H1 (cell line): ENCODE measurements at regions not wholly inside any gene's neighbourhood (a gene's known extent, or its start where the extent isn't known, plus 50 kb on each side); places are given as distances from the start of the nearest gene placed in this dataset.

Source experiments
- CBX8 ChIP-seq: fragments of 300-800, 300-1000 bp; sonication (generic); IDR thresholded peaks from 2 replicates; pipeline ENCODE4 v1.7.1; 2016; ENCODE audit warnings: low read depth, low read length, borderline replicate concordance
- CEBPB ChIP-seq: IDR thresholded peaks from 2 replicates; pipeline ENCODE4 v1.6.1; 2012; ENCODE audit warnings: low read depth, low read length
- CREB1 ChIP-seq: IDR thresholded peaks from 2 replicates; pipeline ENCODE4 v1.6.1; 2012; ENCODE audit warnings: inconsistent platforms
- CTBP2 ChIP-seq: IDR thresholded peaks from 2 replicates; pipeline ENCODE4 v1.7.0; 2011; ENCODE audit warnings: borderline replicate concordance, mild to moderate bottlenecking, moderate library complexity, mixed read lengths, low read length; ENCODE audit not compliant: insufficient read depth, insufficient read length
- KDM4A ChIP-seq: IDR thresholded peaks from one replicate; pipeline ENCODE4 v1.7.1; 2012; ENCODE audit warnings: low read depth, mild to moderate bottlenecking, moderate library complexity, low read length, inconsistent platforms; ENCODE audit not compliant: severe bottlenecking
- POLR2A ChIP-seq, 2 experiments: IDR thresholded peaks; 1 replicate in 1 of 2; 2 replicates in 1 of 2; pipeline ENCODE4 v1.6.1; 2011; ENCODE audit warnings: low read depth in 2 of 2, low read length in 2 of 2, mild to moderate bottlenecking in 2 of 2; ENCODE audit errors: control extremely low read depth in 1 of 2
- POU5F1 ChIP-seq: IDR thresholded peaks from 2 replicates; pipeline ENCODE4 v1.6.1; 2011; ENCODE audit warnings: low read depth, mild to moderate bottlenecking, low read length, moderate library complexity
- TCF12 ChIP-seq: IDR thresholded peaks from 2 replicates; pipeline ENCODE4 v1.6.1; 2011; ENCODE audit warnings: low read depth, mild to moderate bottlenecking, low read length
- TEAD4 ChIP-seq: IDR thresholded peaks from 2 replicates; pipeline ENCODE4 v1.6.1; 2012; ENCODE audit warnings: low read depth, low read length, inconsistent platforms, mixed read lengths
- USF2 ChIP-seq: IDR thresholded peaks from 2 replicates; pipeline ENCODE4 v1.6.1; 2011; ENCODE audit warnings: low read length, improper control_type of control experiment
- TF ChIP-seq, protein P1 (sequence below): fragments of 300-600 bp; sonication (generic); IDR thresholded peaks from 2 replicates; pipeline ENCODE4 v1.7.1; 2012; ENCODE audit warnings: low read length, moderate library complexity, mild to moderate bottlenecking, inconsistent platforms; ENCODE audit not compliant: insufficient replicate concordance
- TF ChIP-seq, protein P2 (sequence below): IDR thresholded peaks from 2 replicates; pipeline ENCODE4 v1.6.1; 2012; ENCODE audit warnings: inconsistent platforms

DNA sequence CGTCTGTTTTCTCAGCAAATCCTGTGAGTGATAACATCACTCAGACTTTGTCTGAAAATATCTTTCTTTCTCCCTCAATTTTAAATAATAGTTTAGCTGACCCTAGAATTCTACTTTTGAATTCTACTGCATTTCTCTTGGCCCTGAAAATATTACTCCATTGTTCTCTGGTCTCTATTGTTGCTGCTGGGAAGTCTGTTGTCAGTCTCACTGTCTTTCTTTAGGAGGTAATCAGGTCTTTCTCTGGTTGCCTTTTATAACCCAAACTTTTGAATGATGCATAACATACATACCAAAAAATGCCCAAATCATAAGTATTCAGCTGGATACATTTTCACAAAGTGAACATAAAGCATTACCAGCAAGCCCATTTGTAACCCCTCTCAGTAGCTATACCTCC is 100.0 kb downstream of the MATN1 start (continued):
- TF ChIP-seq, protein P1, sequence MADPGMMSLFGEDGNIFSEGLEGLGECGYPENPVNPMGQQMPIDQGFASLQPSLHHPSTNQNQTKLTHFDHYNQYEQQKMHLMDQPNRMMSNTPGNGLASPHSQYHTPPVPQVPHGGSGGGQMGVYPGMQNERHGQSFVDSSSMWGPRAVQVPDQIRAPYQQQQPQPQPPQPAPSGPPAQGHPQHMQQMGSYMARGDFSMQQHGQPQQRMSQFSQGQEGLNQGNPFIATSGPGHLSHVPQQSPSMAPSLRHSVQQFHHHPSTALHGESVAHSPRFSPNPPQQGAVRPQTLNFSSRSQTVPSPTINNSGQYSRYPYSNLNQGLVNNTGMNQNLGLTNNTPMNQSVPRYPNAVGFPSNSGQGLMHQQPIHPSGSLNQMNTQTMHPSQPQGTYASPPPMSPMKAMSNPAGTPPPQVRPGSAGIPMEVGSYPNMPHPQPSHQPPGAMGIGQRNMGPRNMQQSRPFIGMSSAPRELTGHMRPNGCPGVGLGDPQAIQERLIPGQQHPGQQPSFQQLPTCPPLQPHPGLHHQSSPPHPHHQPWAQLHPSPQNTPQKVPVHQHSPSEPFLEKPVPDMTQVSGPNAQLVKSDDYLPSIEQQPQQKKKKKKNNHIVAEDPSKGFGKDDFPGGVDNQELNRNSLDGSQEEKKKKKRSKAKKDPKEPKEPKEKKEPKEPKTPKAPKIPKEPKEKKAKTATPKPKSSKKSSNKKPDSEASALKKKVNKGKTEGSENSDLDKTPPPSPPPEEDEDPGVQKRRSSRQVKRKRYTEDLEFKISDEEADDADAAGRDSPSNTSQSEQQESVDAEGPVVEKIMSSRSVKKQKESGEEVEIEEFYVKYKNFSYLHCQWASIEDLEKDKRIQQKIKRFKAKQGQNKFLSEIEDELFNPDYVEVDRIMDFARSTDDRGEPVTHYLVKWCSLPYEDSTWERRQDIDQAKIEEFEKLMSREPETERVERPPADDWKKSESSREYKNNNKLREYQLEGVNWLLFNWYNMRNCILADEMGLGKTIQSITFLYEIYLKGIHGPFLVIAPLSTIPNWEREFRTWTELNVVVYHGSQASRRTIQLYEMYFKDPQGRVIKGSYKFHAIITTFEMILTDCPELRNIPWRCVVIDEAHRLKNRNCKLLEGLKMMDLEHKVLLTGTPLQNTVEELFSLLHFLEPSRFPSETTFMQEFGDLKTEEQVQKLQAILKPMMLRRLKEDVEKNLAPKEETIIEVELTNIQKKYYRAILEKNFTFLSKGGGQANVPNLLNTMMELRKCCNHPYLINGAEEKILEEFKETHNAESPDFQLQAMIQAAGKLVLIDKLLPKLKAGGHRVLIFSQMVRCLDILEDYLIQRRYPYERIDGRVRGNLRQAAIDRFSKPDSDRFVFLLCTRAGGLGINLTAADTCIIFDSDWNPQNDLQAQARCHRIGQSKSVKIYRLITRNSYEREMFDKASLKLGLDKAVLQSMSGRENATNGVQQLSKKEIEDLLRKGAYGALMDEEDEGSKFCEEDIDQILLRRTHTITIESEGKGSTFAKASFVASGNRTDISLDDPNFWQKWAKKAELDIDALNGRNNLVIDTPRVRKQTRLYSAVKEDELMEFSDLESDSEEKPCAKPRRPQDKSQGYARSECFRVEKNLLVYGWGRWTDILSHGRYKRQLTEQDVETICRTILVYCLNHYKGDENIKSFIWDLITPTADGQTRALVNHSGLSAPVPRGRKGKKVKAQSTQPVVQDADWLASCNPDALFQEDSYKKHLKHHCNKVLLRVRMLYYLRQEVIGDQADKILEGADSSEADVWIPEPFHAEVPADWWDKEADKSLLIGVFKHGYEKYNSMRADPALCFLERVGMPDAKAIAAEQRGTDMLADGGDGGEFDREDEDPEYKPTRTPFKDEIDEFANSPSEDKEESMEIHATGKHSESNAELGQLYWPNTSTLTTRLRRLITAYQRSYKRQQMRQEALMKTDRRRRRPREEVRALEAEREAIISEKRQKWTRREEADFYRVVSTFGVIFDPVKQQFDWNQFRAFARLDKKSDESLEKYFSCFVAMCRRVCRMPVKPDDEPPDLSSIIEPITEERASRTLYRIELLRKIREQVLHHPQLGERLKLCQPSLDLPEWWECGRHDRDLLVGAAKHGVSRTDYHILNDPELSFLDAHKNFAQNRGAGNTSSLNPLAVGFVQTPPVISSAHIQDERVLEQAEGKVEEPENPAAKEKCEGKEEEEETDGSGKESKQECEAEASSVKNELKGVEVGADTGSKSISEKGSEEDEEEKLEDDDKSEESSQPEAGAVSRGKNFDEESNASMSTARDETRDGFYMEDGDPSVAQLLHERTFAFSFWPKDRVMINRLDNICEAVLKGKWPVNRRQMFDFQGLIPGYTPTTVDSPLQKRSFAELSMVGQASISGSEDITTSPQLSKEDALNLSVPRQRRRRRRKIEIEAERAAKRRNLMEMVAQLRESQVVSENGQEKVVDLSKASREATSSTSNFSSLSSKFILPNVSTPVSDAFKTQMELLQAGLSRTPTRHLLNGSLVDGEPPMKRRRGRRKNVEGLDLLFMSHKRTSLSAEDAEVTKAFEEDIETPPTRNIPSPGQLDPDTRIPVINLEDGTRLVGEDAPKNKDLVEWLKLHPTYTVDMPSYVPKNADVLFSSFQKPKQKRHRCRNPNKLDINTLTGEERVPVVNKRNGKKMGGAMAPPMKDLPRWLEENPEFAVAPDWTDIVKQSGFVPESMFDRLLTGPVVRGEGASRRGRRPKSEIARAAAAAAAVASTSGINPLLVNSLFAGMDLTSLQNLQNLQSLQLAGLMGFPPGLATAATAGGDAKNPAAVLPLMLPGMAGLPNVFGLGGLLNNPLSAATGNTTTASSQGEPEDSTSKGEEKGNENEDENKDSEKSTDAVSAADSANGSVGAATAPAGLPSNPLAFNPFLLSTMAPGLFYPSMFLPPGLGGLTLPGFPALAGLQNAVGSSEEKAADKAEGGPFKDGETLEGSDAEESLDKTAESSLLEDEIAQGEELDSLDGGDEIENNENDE: no peak
- TF ChIP-seq, protein P2, sequence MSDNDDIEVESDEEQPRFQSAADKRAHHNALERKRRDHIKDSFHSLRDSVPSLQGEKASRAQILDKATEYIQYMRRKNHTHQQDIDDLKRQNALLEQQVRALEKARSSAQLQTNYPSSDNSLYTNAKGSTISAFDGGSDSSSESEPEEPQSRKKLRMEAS: no peak
- no peak for TF ChIP-seq KDM4A
- no peak for TF ChIP-seq POLR2A (IDR thresholded peaks at IDR 0.05; ENCODE audit: control extremely low read depth in 1 of 2, low read depth in 2 of 2, low read length in 2 of 2)
- no peak for TF ChIP-seq CTBP2
- TF ChIP-seq CBX8: no peak
- TF ChIP-seq POU5F1: no peak
- no peak for TF ChIP-seq TCF12
- TF ChIP-seq USF2: no peak
- TF ChIP-seq CEBPB: no peak
- no peak for TF ChIP-seq CREB1
- TF ChIP-seq TEAD4: no peak
